Uterus (tissue), 3 donors: ENCODE measurements at regions not wholly inside any gene's neighbourhood (a gene's known extent, or its start where the extent isn't known, plus 50 kb on each side); places are given as distances from the start of the nearest gene placed in this dataset.

ENCODE experiments used
- DNase-seq, 2 donors: peaks; one replicate each; pipeline ENCODE4 v3.0.0-alpha.2; 2019 to 2020
- H3K27ac ChIP-seq, 2 donors: fragments of 200-600 bp; sonication (generic); 1 replicate in 1 of 2; 2 replicates in 1 of 2; pipeline ENCODE4 v1.5.1; 2016 to 2018
- H3K27me3 ChIP-seq, 2 donors: fragments of 200-600 bp; sonication (generic); one replicate each; pipeline ENCODE4 v1.5.1; 2018 to 2019; ENCODE audit warnings: control low read depth in 1 of 2
- H3K36me3 ChIP-seq, 2 donors: fragments of 200-600 bp; sonication (generic); one replicate each; pipeline ENCODE4 v1.5.1; 2019; ENCODE audit warnings: control low read depth in 1 of 2
- H3K4me1 ChIP-seq, 2 donors: fragments of 200-600 bp; sonication (generic); one replicate each; pipeline ENCODE4 v1.5.1; 2018 to 2019; ENCODE audit warnings: control low read depth in 1 of 2
- H3K4me3 ChIP-seq, 2 donors: fragments of 200-600 bp; sonication (generic); 1 replicate in 1 of 2; 2 replicates in 1 of 2; pipeline ENCODE4 v1.5.1; 2018 to 2019; ENCODE audit warnings: mild to moderate bottlenecking in 1 of 2
- H3K9me3 ChIP-seq, 2 donors: fragments of 200-600 bp; sonication (generic); one replicate each; pipeline ENCODE4 v1.5.1; 2019; ENCODE audit warnings: control low read depth in 1 of 2
- POLR2A ChIP-seq, 2 donors: fragments of 450-650 bp; IDR thresholded peaks; one replicate each; pipeline ENCODE4 v1.6.1; 2016; ENCODE audit warnings: antibody characterized with exemption in 2 of 2, mild to moderate bottlenecking in 1 of 2, moderate library complexity in 1 of 2
- intact Hi-C: fragments of 100-400 bp; cut with DNase I; formaldehyde crosslinking; loops from one replicate; pipeline ENCODE4 v1.15.1; 2023; ENCODE audit warnings: low total_unique reads
- TF ChIP-seq, protein P1 (sequence below), 4 experiments: fragments of 200-600 bp in 2 of 4; fragments of 450-650 bp in 2 of 4; sonication (generic) in 2 of 4; IDR thresholded peaks; one replicate each; pipeline ENCODE4 v1.5.1; 2016 to 2019; ENCODE audit warnings: antibody characterized with exemption in 4 of 4, mild to moderate bottlenecking in 2 of 4, moderate library complexity in 1 of 4
- donor health status: DM: yes; HTN: yes; CAD: no.

DNA sequence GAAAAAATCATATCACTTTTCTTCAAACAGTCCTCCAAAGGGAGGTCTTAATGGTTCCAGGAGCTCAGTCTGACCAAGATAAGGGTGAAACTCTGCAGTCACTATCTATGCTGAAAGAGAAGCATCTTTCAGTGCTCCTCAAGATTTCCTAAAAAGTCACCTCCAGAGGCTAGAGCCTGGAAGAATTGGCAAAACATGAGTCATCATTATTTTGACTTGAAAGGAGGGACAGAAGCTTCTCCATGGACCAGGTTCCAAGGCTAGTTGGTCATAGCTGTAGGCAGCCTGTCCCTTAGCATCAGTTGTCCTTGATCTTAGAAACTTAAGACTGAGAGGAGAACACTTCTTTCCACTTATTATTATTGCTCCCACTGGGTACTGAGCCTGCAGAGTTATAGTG, 219.0 kb upstream of the ASIC2 start:
- Histone ChIP-seq H3K36me3 (no peaks in the 10 kb centered on the region), H3K27ac (no peak overlapping the region), H3K4me1 (no peaks in the 10 kb centered on the region), H3K27me3 (no peaks in the 10 kb centered on the region), H3K4me3 (no peak overlapping the region), H3K9me3 (no peaks in the 10 kb centered on the region)
- intact Hi-C loops = no loop called here
- TF ChIP-seq POLR2A (IDR thresholded peaks at IDR 0.05) = no peak
- TF ChIP-seq, protein P1, sequence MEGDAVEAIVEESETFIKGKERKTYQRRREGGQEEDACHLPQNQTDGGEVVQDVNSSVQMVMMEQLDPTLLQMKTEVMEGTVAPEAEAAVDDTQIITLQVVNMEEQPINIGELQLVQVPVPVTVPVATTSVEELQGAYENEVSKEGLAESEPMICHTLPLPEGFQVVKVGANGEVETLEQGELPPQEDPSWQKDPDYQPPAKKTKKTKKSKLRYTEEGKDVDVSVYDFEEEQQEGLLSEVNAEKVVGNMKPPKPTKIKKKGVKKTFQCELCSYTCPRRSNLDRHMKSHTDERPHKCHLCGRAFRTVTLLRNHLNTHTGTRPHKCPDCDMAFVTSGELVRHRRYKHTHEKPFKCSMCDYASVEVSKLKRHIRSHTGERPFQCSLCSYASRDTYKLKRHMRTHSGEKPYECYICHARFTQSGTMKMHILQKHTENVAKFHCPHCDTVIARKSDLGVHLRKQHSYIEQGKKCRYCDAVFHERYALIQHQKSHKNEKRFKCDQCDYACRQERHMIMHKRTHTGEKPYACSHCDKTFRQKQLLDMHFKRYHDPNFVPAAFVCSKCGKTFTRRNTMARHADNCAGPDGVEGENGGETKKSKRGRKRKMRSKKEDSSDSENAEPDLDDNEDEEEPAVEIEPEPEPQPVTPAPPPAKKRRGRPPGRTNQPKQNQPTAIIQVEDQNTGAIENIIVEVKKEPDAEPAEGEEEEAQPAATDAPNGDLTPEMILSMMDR (IDR thresholded peaks at IDR 0.05) = no peak
- no peak for DNase-seq

DNA sequence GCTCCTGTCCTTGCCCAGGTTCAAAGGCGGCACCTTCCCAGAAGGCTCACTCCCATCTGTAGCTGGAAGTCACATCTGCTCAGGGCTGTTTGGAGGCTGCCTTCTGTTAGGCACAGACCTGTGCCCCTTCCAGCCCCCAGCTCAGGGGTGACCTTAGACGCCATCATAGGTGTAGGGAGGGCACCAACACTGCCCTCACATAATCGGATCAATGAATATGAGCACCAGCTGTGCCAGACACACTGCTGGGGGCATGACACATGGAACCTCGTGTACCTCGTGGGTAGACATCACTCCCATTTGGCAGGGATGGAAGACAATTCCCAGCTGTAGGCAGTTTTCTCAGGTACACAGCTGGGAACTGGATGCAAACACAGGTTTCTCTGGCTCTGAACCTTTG, 220.7 kb upstream of the ASIC2 start:
- H3K36me3 ChIP-seq = no peaks in the 10 kb centered on the region
- H3K4me1 ChIP-seq = no peaks in the 10 kb centered on the region
- TF ChIP-seq POLR2A (IDR thresholded peaks at IDR 0.05) = no peak
- TF ChIP-seq, protein P1 (IDR thresholded peaks at IDR 0.05) = no peak
- H3K27me3 ChIP-seq = no peaks in the 10 kb centered on the region
- H3K27ac ChIP-seq = no peak overlapping the region
- H3K4me3 ChIP-seq = no peak overlapping the region
- no peaks in the 10 kb centered on the region for H3K9me3 ChIP-seq
- DNase-seq = no peak
- intact Hi-C loops = no loop called here

DNA sequence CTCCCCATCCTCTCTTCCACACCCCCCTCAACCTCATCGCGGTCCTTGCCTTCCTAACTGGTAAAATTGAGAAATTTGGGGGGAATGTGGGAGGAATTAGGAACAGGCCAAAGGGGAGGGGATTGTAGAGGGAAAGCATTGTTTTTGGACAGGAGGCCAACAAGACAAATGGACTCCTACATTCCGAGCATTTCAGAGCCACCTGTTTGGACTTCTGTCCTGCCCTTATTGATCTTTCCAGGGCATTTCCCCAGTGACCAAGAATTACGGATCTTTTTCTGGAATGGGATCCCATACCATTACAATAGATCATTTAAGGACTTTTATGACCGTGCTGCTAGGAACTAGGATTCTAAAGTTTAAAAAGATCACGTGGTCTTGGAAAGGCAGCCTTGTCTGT, 221.3 kb upstream of the ASIC2 start:
- TF ChIP-seq, protein P1 (IDR thresholded peaks at IDR 0.05) = no peak
- TF ChIP-seq POLR2A (IDR thresholded peaks at IDR 0.05) = no peak
- Histone ChIP-seq H3K9me3 (no peaks in the 10 kb centered on the region), H3K27ac (no peak overlapping the region), H3K27me3 (no peaks in the 10 kb centered on the region), H3K4me1 (no peaks in the 10 kb centered on the region), H3K4me3 (no peak overlapping the region), H3K36me3 (no peaks in the 10 kb centered on the region)
- DNase-seq = no peak
- intact Hi-C loops = no loop called here

DNA sequence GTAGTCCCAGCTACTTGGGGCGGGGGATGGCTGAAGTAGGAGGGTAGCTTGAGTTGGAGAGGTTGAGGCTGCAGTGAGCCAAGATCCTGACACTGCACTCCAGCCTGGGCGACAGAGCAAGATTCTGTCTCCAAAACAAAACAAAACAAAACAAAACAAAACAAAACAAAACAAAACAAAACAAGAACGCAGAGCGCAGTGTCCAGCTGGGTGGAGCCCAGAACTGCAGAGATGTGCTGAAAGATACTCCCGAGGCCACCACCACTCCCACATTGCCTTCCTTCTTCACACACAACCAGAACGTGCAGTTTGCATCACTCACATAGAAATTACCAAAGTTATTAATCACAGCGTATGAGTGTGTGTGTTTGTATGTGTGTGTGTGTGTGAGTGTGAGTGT, 222.9 kb upstream of the ASIC2 start:
- Histone ChIP-seq H3K36me3 (no peaks in the 10 kb centered on the region), H3K4me3 (no peak overlapping the region), H3K4me1 (no peaks in the 10 kb centered on the region), H3K9me3 (no peaks in the 10 kb centered on the region), H3K27me3 (no peaks in the 10 kb centered on the region), H3K27ac (no peak overlapping the region)
- intact Hi-C loops = no loop called here
- no peak for DNase-seq
- TF ChIP-seq POLR2A (IDR thresholded peaks at IDR 0.05) = no peak
- TF ChIP-seq, protein P1 (IDR thresholded peaks at IDR 0.05) = no peak

DNA sequence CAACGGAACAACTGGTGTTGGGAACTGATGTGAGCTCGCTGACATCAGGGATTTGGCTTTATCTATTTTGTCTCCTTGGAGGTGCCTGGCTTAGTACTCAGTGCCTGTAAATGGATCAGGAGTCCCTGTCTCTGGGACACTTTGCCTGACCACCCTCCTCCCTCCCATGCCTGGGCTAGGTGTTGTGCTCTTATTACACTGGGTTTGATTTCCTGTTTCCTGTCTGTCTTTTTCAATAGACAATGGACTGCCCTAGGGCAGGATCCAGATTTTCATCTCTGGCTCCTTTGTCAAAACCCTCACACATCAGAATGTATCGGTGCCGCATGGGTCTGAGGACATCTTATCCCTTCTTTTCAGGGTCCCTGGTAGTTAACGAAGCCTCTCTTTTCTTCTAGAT, 223.6 kb upstream of the ASIC2 start:
- Histone ChIP-seq H3K4me1 (no peaks in the 10 kb centered on the region), H3K9me3 (no peaks in the 10 kb centered on the region), H3K27me3 (no peaks in the 10 kb centered on the region), H3K4me3 (no peak overlapping the region), H3K27ac (no peak overlapping the region), H3K36me3 (no peaks in the 10 kb centered on the region)
- DNase-seq = no peak
- intact Hi-C loops = no loop called here
- no peak for TF ChIP-seq POLR2A (IDR thresholded peaks at IDR 0.05)
- TF ChIP-seq, protein P1 (IDR thresholded peaks at IDR 0.05) = no peak
